ENCODE measurements at regions not wholly inside any gene's neighbourhood (a gene's known extent, or its start where the extent isn't known, plus 50 kb on each side); places are given as distances from the start of the nearest gene placed in this dataset.
"Not testable (repeated sequence)": the region's sequence is repeated elsewhere in the genome, so short reads cannot be mapped to it uniquely, and the experiment has no call there.

GRCh38 chr4:28831867-28832266 lies 1888.3 kb upstream of the PCDH7 start:
- ATAC-seq, result no peak
- Mint-ChIP-seq H3K36me3 (no peaks in the 10 kb centered on the region), H3K4me1 (no peaks in the 10 kb centered on the region), H3K9me3 (peaks cover 3% of the 10 kb centered on the region), H3K27me3 (no peaks in the 10 kb centered on the region), H3K27ac (no peak overlapping the region), H3K4me3 (no peak overlapping the region)

- Mint-ChIP-seq H3K27ac (no peak overlapping the region), H3K4me3 (no peak overlapping the region), H3K36me3 (no peaks in the 10 kb centered on the region)
Measured at GRCh38 chr4:28832444-28832843, 1887.7 kb upstream of the PCDH7 start.

GRCh38 chr4:28834120-28834519 lies 1886.0 kb upstream of the PCDH7 start:
- Mint-ChIP-seq H3K36me3 (no peaks in the 10 kb centered on the region), H3K4me1 (no peaks in the 10 kb centered on the region)

More at GRCh38 chr4:28832444-28832843, 1887.7 kb upstream of the PCDH7 start:
- ATAC-seq, result no peak
- peaks cover 3% of the 10 kb centered on the region for H3K9me3 Mint-ChIP-seq
- H3K27me3 Mint-ChIP-seq, result no peaks in the 10 kb centered on the region
- H3K4me1 Mint-ChIP-seq, result no peaks in the 10 kb centered on the region

GRCh38 chr4:28835501-28835900 lies 1884.7 kb upstream of the PCDH7 start:
- no peak overlapping the region for H3K27ac Mint-ChIP-seq

More at GRCh38 chr4:28834120-28834519, 1886.0 kb upstream of the PCDH7 start:
- Mint-ChIP-seq H3K27ac (no peak overlapping the region), H3K4me3 (no peak overlapping the region), H3K9me3 (peaks cover under 1% of the 10 kb centered on the region), H3K27me3 (no peaks in the 10 kb centered on the region)
- no peak for ATAC-seq

GRCh38 chr4:28842271-28842670 lies 1877.9 kb upstream of the PCDH7 start:
- peaks cover 9% of the 10 kb centered on the region for H3K9me3 Mint-ChIP-seq
- no peak for ATAC-seq
- no peaks in the 10 kb centered on the region for H3K27me3 Mint-ChIP-seq
- H3K4me3 Mint-ChIP-seq, result no peak overlapping the region
- H3K4me1 Mint-ChIP-seq, result no peaks in the 10 kb centered on the region
- no peak overlapping the region for H3K27ac Mint-ChIP-seq
- no peaks in the 10 kb centered on the region for H3K36me3 Mint-ChIP-seq

More at GRCh38 chr4:28835501-28835900, 1884.7 kb upstream of the PCDH7 start:
- Mint-ChIP-seq H3K4me1 (no peaks in the 10 kb centered on the region), H3K9me3 (no peaks in the 10 kb centered on the region), H3K4me3 (no peak overlapping the region), H3K36me3 (no peaks in the 10 kb centered on the region), H3K27me3 (no peaks in the 10 kb centered on the region)
- ATAC-seq, result no peak

- H3K4me3 Mint-ChIP-seq, result no peak overlapping the region
- no peak for ATAC-seq
- no peaks in the 10 kb centered on the region for H3K4me1 Mint-ChIP-seq
- H3K27ac Mint-ChIP-seq, result no peak overlapping the region
- no peaks in the 10 kb centered on the region for H3K36me3 Mint-ChIP-seq
- H3K9me3 Mint-ChIP-seq, result peaks cover 16% of the 10 kb centered on the region
- no peaks in the 10 kb centered on the region for H3K27me3 Mint-ChIP-seq
Measured at GRCh38 chr4:28845158-28845557, 1875.0 kb upstream of the PCDH7 start.

- H3K27me3 Mint-ChIP-seq, ATAC-seq: not testable (repeated sequence)
- peaks cover 12% of the 10 kb centered on the region for H3K9me3 Mint-ChIP-seq
Measured at GRCh38 chr4:28857028-28857427, 1863.1 kb upstream of the PCDH7 start.

GRCh38 chr4:28868841-28869240 lies 1851.3 kb upstream of the PCDH7 start:
- Mint-ChIP-seq H3K27ac (no peak overlapping the region), H3K27me3 (no peaks in the 10 kb centered on the region), H3K4me1 (no peaks in the 10 kb centered on the region), H3K4me3 (no peak overlapping the region), H3K9me3 (no peaks in the 10 kb centered on the region), H3K36me3 (no peaks in the 10 kb centered on the region)
- ATAC-seq, result no peak

More at GRCh38 chr4:28857028-28857427, 1863.1 kb upstream of the PCDH7 start:
- H3K27ac Mint-ChIP-seq, H3K36me3 Mint-ChIP-seq, H3K4me3 Mint-ChIP-seq, H3K4me1 Mint-ChIP-seq: not testable (repeated sequence)

- Mint-ChIP-seq H3K9me3 (no peaks in the 10 kb centered on the region), H3K4me3 (no peak overlapping the region), H3K36me3 (no peaks in the 10 kb centered on the region), H3K27me3 (no peaks in the 10 kb centered on the region), H3K4me1 (no peaks in the 10 kb centered on the region), H3K27ac (no peak overlapping the region)
- ATAC-seq, result no peak
Measured at GRCh38 chr4:28879178-28879577, 1841.0 kb upstream of the PCDH7 start.

- Mint-ChIP-seq H3K27me3 (no peaks in the 10 kb centered on the region), H3K36me3 (no peaks in the 10 kb centered on the region), H3K9me3 (no peaks in the 10 kb centered on the region), H3K27ac (no peak overlapping the region), H3K4me1 (no peaks in the 10 kb centered on the region), H3K4me3 (no peak overlapping the region)
- no peak for ATAC-seq
Measured at GRCh38 chr4:28879900-28880299, 1840.3 kb upstream of the PCDH7 start.

- no peak for ATAC-seq
- no peaks in the 10 kb centered on the region for H3K4me1 Mint-ChIP-seq
- no peaks in the 10 kb centered on the region for H3K36me3 Mint-ChIP-seq
- no peak overlapping the region for H3K27ac Mint-ChIP-seq
- H3K9me3 Mint-ChIP-seq, result no peaks in the 10 kb centered on the region
- no peaks in the 10 kb centered on the region for H3K27me3 Mint-ChIP-seq
- H3K4me3 Mint-ChIP-seq, result no peak overlapping the region
Measured at GRCh38 chr4:28883211-28883610, 1837.0 kb upstream of the PCDH7 start.

GRCh38 chr4:28886934-28887333 lies 1833.2 kb upstream of the PCDH7 start:
- Mint-ChIP-seq H3K9me3 (no peaks in the 10 kb centered on the region), H3K27ac (no peak overlapping the region), H3K4me1 (no peaks in the 10 kb centered on the region), H3K36me3 (no peaks in the 10 kb centered on the region), H3K4me3 (no peak overlapping the region), H3K27me3 (no peaks in the 10 kb centered on the region)
- no peak for ATAC-seq

GRCh38 chr4:28890949-28891775 lies 1829.0 kb upstream of the PCDH7 start:
- Mint-ChIP-seq H3K4me3 (no peak overlapping the region), H3K27ac (no peak overlapping the region), H3K9me3 (no peaks in the 10 kb centered on the region), H3K36me3 (no peaks in the 10 kb centered on the region), H3K27me3 (no peaks in the 10 kb centered on the region), H3K4me1 (no peaks in the 10 kb centered on the region)
- no peak for ATAC-seq

- Mint-ChIP-seq H3K4me3 (no peak overlapping the region), H3K27me3 (no peaks in the 10 kb centered on the region), H3K27ac (no peak overlapping the region), H3K36me3 (no peaks in the 10 kb centered on the region), H3K4me1 (no peaks in the 10 kb centered on the region), H3K9me3 (peaks cover 7% of the 10 kb centered on the region)
- no peak for ATAC-seq
Measured at GRCh38 chr4:28913466-28913865, 1806.7 kb upstream of the PCDH7 start.

- H3K27me3 Mint-ChIP-seq, result no peaks in the 10 kb centered on the region
- H3K36me3 Mint-ChIP-seq, result no peaks in the 10 kb centered on the region
- peaks cover 3% of the 10 kb centered on the region for H3K9me3 Mint-ChIP-seq
- H3K4me3 Mint-ChIP-seq, result no peak overlapping the region
- H3K4me1 Mint-ChIP-seq, result no peaks in the 10 kb centered on the region
- no peak overlapping the region for H3K27ac Mint-ChIP-seq
- no peak for ATAC-seq
Measured at GRCh38 chr4:28916585-28916984, 1803.6 kb upstream of the PCDH7 start.

GRCh38 chr4:28918871-28919270 lies 1801.3 kb upstream of the PCDH7 start:
- H3K27me3 Mint-ChIP-seq, result no peaks in the 10 kb centered on the region
- ATAC-seq, result no peak
- no peak overlapping the region for H3K27ac Mint-ChIP-seq
- H3K4me3 Mint-ChIP-seq, result no peak overlapping the region
- no peaks in the 10 kb centered on the region for H3K4me1 Mint-ChIP-seq
- no peaks in the 10 kb centered on the region for H3K36me3 Mint-ChIP-seq
- H3K9me3 Mint-ChIP-seq, result peaks cover 3% of the 10 kb centered on the region

Measured in stimulated activated memory B cell treated with anti-CD40 and anti-IgM and Interleukin-4, amounts not matched to agents 10 μg/mL and 1 μg/mL and 100 μg/mL, for 72 hours (primary cell).